Hematopoietic multipotent progenitor cell treated with erythropoietin and hydrocortisone succinate and interleukin-3 and kit ligand, for 4 days (in vitro differentiated cells): ENCODE measurements at regions not wholly inside any gene's neighbourhood (a gene's known extent, or its start where the extent isn't known, plus 50 kb on each side); places are given as distances from the start of the nearest gene placed in this dataset.
A peak's percentile ranks its signal among the peaks of the same experiment; 100 is the strongest.
"Not testable (repeated sequence)": the region's sequence is repeated elsewhere in the genome, so short reads cannot be mapped to it uniquely, and the experiment has no call there.

Source experiments
- DNase-seq: peaks from one replicate; pipeline ENCODE4 v3.0.0-alpha.2; 2015

DNA sequence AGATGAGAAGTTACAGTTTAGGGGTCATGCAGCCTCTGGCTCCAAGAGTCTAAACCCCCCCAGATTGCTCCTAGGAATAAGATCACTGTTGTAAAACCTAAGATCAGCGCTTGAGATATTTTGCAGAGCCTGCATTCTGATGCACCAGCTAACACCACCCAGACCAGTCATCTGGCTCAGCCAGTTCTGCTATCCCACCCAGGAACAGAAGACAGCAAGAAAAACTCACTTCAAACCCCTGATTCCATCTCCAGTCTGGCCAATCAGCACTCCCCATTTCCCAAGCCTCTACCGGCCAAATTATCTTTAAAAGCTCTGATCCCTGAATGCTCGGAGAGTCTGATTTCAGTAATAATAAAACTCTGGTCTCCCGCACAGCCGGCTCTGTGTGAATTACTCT lies 158.6 kb downstream of the ZNF664 start:
- no peak for DNase-seq

DNA sequence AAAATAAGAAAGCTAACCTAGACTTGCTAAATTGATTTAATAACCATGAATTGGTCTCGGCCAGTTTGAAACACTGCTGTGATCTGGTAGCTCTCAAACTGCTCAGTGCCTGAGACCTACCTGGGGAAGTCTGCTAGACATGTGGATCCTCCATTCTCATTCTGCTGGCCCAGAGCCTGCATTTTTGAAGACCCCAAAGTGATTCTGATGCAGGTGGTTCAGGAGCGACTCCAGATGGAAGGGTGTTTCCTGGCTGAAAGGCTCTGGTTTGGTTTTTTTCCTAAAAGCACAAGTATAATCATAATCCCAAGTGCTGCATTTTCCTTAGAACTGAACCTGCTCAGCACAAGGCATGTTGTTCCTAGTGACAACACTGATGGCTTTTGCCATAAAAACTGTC lies 159.5 kb downstream of the ZNF664 start:
- DNase-seq = no peak

DNA sequence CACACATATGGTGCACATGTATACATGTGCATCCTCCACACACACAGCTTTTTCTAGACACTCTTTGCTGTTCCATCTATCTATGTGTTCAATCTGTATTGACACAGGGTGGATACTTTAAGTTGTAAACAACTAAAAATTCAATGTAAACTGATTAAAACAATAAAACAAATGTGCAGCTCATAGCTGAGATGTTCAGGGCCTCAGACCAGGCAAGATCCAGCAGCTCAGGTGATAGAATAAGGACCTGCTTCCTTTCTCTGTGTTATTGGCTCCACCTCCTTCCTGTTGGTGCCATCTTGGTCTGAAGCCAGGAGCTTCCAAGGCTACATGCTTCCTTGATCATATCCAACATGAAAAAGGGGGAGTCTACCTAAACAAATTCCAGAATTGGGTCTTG lies 158.1 kb upstream of the RFLNA start:
- no peak for DNase-seq

DNA sequence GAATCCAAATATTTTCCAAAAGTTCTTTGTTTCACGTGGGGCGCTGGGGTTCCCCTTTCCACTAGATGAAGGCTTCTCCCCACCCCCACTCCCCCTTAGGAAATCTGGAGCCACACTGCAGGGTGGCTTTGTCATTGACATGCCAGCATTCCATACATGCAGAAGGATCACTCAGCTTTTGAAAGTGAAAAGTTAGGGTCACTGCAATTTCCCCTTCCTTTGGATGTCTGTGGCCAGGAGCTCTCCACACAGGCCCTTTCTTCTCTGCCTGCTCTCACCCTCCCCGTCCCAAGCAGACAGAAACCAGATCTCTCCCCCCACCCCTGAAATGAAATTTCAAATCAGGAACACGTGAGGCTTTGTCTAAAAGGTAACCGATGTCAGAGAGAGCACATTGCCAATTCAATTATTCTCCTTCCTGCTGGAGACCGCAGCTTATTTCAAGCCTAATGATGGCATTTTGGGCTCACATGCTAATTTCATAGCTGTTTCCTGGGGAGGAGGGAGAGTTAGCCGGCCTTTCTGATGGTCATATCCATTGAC lies 153.9 kb upstream of the RFLNA start:
- DNase-seq = no peak

DNA sequence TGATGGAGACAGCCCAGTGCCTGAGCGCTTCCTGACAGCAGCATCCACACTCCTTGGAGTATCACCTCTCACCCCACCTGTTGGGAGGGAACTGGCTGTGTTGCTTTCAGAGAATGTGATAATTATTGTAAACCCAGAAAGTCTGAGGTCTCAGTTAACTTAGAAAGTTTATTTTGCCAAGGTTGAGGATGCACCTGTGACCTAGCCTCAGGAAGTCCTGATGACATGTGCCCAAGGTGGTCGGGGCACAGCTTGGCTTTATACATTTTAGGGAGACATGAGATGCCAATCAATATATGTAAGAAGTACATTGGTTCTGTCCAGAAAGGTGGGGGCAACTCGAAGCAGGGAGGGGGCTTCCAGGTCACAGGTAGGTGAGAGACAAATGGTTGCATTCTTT lies 153.3 kb upstream of the RFLNA start:
- not testable (repeated sequence) for DNase-seq

DNA sequence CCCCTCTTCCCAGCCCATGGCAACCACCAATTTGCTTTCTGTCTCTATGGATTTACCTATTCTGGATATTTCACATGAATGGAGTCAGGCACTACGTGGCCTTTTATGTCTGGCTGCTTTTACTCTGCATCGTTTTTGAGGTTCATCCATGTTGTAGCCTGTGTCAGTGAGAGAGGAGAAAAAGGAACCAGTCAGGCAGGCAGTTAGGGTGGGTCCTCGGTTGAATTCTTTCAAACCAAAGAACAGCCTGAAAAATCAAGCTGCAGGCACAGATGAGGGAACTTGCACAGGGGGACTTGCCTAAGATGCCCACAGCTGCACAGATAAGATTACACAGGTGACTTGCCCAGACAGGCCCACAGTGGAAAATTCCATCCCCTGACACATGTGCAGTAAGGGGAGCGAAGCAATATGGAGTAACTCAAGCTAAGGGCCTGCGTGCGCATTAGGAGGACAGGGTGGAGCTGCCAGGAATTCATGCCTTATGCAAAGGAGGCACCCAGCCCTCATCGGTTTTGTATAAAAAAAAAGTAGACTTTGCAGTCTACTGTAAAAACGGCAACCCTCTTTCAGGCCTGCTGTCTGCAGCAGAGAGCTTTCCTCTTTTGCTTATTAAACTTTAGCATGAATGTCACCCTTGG lies 152.4 kb upstream of the RFLNA start:
- peak; percentile 11 for DNase-seq

DNA sequence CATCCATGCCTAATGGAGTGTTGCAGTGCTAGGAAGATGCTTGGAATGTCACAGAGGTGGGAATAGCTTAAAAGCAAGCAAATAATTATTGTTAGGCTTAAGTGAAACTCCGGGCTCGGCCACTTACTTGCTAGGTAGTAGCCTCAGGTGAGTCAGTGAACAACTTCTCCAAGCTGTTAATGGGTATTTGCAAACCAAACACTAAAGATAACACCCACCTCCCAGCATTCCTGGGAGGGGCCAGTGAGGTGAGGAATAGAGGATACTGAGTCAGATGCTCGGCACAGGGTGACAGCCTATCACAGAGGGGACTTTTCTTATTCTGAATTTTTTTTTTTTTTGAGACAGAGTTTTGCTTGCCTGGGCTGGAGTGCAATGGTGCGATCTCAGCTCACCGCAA lies 151.2 kb upstream of the RFLNA start:
- DNase-seq = no peak

DNA sequence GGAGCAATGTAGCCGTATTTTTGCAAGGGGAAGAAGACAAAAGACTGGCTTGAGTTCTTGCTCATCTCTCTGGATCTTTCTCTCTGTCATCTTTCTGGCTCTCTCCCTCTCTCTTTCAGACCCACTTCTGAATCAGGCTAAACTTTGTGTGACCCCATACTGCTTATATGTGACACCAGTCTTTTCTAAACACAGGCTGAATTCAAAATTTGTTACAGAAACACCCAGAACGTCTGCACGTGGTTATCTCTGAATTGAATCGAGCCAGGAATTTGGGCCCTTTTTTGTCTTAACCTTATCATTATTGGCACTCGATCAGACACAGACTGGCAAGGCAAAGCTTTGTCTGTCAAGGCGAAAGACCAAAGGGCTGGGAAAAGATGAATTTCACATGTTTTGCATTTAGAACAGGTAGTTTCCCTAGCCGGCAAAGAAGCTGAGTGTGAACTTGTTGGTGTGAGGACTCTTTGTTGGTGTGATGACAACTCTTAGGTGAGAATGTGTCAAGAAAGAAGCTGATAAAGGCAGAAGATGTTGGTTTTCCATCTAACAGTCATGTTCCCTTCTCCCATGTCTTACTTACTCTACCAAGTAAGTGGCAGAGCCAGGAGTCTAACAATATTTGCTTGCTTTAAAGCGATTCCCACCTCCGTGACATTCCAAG lies 150.2 kb upstream of the RFLNA start:
- DNase-seq = no peak

DNA sequence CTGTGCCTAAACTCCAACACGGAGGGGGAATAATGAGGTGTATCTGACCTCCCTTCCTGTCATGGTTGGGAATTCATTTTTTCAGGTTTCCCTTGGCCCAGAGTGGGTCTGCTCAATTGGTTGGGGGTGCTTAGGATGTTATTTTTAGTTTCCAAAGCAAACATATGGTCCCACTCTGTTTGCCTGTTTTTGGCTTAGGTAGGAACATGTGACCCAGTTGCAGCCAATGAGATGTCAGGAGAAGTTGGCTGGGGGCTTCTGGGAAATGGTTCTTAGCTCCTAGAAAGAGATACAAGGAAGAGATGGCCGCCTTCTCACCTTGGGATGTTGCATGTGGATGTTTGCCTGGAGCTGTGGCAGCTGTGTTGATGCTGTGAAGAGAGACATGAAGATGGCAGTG lies 147.9 kb upstream of the RFLNA start:
- DNase-seq = no peak

DNA sequence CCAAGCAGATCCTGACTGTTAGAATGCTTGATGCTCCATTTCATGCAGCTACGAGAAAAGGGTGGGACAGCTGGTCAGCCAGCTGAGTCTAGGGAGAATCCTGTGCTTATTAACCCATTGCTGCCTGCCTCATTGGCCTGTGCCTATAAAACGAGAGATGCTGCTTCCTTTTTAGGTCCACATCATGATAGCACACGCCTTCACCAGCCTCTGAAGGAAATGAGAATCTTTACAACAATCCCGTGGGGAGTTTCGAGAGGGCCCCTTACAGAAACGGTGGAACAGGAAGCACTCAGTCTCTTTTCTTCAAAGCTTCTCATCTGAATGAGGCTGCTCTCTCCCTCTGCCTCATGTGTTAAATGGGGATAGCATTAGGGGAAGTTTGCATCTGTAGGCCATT lies 147.3 kb upstream of the RFLNA start:
- no peak for DNase-seq

DNA sequence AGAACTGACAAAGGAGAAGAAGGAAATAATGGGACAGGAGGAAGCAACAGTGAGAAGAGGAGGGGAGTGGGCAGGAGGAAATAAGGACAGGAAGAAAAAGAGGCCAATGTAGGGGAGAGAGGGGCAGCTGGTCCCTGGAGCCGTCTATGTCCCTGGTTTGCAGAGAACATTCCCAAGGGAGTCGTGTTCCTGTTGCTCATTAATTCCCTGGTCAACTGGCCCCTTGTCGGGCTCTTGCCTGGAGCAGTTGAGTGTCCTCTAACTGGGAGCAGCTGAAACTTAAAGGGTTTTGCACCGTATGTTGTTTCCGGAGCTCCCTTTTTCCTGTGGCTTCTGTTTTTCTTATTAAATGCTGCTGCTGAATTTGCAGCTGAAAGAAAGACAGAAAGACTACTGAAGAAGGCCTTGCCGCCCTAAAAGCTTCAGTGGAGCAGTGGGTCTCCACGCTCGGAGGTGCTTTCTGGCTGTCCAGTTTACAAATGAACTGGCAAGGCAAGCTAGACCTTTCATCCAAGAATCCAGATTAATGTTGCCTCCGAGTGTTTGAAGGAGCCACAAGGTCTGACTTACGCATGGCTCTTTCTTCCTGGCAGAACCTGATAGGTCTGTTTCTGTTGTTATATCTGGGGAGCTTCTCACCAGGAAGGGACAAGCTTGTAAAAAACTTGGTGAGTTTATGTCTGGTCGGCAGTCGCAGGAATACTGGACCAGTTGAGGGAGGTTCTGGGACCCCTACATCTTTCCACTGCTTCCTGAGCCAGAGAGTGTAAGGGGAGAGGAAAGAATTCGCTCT lies 146.2 kb upstream of the RFLNA start:
- DNase-seq = no peak

DNA sequence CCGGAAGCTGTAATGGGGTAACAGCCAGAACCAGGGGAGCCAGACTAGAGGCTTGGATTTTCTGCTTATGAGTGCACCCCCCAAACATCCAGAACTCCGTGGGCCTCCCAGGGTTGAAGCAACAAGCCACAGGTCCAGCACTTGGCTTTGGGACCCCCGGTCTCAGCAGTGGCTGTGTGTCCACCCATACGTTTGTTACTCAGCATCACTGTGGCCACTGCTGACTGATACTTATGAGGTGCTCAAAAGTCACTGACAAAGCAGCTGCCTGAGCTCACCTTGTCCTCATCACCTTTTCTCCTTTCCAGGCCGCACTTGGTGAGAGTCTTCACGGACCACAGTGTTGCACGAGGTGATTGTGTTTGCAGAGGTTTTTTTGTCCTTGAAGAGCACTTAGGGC lies 145.6 kb upstream of the RFLNA start:
- DNase-seq = no peak

DNA sequence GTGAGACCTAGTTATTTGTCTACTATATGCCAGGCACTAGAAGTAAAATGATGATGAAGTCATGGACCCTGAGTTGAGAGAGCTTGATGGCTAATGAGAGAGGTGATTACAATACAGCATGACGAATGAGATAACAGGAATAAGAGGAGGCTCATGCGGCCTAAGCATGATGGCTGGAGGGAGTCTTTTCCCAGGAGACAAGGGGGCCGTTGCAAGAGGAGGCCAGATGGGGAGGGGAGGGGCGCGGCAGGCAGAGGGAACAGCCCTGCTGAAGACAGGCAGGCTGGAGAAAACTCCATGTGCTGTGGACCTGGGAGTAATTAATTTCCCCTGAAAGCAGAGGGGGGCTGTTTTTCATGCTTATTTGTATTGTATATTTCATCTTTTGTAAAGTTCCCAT lies 144.7 kb upstream of the RFLNA start:
- DNase-seq = no peak

DNA sequence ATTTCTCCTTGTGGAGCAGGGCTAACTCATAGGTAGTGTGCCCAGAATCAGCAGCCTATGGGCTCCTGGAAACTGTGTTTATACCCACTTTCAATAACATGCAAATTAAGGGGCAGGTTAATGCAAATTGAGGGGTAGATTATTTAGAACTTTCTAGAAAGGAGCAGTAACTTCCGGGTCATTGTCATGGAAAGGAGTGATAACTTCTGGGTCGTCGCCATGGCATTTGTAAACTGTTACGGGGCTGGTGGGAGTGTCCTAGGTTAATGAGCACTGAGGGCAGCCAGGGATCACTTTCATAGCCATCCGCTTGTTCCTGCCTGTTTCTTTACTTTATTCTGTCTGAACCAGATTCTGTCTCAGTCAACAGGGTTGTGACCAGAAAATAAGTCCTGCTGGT lies 143.3 kb upstream of the RFLNA start:
- no peak for DNase-seq

DNA sequence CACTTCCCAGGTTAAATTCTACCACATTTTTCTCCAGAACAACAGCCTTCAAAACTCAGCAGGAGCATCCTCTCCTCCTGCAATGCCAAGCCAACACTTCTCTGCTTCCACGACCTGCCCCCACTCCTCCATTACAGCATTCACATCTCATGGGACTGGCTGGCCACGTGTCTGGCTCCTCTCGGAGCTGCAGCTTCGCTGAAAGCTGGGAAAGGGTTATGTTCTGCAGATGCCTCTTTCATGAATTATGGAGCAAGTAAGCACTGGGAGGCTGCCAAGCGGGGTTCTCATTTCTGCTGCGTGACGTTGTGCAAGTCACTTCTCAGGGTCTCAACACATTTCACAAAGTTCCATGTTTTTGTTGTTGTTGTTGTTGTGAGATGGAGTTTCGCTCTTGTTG lies 142.2 kb upstream of the RFLNA start:
- no peak for DNase-seq

DNA sequence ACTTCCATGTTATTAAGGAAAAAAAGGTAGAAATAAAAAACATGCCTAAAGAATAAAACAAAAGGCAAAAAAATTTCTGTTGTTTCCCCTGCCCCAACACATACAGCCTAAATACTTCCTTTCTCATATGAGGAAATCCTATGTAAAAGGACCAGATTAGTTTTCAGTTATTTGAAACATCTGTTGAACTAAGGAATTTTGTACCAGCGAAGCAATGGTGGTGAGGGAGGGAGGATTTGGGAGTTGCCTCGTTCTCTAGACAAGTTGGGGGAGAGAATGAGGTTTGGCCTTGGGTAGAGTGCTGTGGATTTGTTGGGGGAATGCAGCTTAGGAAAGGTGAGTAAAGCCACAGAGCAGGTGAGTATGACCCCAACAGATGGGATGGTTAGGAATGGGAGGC lies 141.5 kb upstream of the RFLNA start:
- no peak for DNase-seq

DNA sequence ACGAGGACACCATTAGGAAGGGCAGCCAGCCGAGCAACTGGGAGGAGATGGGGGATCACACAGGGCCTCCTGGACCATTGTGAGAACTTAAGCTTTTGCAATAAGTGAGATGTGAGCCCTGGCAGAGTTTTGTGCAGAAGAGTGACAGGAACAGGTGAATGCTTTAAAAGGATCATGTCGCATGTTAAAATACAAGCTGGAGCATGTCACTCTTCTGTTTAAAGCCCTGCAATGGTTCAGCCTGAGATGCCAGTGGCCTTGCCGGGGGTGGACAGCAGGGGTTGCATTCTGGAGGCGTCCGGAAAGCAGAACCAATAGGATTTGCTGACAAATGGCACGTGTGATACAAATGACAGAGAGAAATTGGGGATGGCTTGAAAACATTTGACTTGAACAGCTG lies 137.5 kb upstream of the RFLNA start:
- DNase-seq = no peak

DNA sequence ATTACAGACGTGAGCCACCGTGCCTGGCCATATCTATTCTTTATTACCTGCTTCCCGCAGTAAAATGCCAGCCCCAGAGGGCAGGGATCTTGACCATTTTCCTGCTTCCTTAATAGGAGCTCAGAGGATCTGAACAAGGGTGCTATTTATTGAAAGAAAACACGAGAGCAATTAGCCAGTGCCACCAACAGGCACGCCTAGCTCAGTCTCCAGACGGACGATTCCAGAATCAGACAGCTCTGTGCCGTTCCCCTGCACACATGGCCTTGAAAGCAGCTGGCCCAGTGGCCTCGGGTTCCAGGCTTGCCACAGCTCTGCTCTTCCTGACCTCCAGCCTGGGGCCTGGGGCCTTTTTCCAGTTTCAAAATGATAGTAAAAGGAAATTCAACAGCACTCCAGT lies 135.2 kb upstream of the RFLNA start:
- no peak for DNase-seq

DNA sequence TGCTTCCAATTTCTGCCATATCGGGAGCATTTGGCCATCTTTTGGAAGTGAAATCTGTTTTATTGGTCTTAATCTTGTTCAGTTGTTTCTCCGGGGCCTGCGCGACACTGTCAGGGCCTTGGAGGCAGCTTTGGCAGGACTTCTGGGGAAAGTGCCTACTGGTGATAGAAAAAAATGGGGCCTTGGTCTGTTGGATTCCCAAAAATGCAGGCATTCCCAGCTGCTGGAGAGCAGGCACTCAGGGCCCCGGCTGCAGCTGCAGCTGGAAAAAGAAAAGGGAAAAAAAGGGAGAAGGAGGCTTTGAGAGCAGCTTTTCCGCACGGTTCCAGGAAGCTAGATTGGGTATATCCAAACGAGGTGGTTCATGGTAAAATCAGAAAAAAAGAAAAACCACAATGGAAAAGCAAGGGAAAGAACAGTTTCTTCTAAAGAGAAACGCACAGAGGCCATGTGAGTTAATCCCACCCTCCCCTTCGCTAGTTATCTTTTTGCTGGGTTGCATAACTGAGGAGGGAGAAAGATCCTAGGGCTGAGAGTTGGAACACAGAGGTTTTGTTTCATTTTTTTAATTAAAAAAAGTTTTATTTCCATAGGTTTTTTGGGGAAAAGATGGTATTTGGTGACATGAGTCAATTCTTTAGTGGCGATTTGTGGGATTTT lies 134.7 kb upstream of the RFLNA start:
- DNase-seq = no peak

DNA sequence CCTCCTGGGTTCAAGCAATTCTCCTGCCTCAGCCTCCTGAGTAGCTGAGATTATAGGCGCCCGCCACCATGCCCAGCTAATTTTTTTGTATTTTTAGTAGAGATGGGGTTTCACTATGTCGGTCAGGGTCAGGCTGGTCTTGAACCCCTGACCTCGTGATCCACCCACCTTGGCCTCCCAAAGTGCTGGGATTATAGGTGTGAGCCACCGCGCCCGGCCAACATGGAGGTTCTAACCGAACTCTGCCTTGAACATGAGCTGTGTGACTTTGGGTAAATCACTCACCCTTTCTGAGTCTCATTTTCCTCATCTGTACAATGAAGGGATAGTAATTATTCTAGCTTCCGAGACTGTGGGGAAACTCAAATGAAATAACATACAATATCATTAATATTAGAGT lies 133.5 kb upstream of the RFLNA start:
- DNase-seq = not testable (repeated sequence)

DNA sequence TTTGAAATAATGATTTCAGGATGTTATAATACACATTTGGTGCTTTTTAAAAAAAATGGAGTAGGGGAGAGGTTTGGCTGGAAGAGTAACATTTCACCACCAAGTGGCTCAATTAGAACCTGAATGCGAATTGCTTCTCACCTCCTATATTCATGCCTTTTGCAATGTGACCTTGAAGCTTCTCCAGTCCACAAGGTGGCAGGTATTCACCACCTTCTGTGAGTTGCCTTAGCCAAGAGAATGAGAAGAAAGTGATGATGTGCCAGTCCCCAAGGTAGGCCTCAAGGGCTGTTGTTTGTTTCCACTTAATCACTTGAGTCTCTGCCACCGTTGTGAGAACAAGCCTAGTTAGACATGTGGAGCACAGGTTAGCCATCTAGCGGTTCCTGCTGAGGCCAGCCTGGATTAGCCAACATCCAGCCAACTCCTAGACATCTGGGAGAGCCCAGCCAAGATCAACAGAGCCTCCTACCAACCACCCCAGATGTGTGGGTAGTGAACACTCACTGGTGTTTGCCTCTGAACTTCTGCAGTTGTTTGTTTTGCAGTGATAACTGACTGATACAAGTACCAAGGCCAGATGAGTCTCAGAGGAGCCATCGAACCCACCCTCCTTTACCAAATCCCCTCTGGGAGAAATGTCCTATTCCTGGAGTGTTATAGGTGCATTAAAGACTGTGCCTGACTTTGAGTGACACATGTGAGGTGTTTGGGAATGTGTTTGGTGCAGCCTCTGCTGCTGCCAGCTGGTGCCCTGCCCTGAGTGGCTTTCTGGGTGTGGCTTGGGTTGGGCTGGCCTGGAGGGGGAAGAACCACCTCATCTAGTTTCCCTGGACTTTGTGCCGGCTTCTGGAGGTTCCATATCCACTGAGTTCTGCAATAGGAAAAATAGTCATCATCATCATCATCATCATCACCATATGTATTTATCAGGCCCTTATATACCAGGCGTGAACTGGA lies 132.5 kb upstream of the RFLNA start:
- peak; percentile 9 for DNase-seq

DNA sequence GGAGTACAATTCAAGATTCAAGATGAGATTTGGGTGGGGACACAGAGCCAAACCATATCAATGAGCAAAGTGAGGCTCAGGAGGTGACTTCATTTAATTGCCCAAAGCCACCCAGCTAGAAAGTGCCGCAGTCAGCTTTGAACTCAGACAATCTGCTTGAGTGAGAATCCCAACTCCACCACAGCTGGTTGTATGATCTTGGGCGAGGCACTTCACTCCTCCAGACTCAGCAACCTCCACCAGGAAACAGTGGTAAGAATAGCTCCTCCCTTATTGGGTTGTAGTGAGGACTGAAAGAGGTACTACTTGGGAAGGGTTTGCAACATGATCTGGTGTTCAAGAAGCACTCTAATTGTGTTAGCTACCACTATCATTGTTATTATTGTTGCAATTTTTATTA lies 129.2 kb upstream of the RFLNA start:
- DNase-seq = no peak
